HCT116 (cell line): ENCODE measurements at regions not wholly inside any gene's neighbourhood (a gene's known extent, or its start where the extent isn't known, plus 50 kb on each side); places are given as distances from the start of the nearest gene placed in this dataset.

ENCODE experiments used
- ATAC-seq: fragments of 200-7000 bp; cut with Tn5 transposase; 2 replicates; pipeline ENCODE4 v1.9.1; 2020; ENCODE audit warnings: mild to moderate bottlenecking, moderate library complexity
- BruUV-seq: library from RNA; stranded (reverse); fragments of 400-500 nt; replicated peaks from 2 replicates; lab custom pipeline; 2021; lab: Mats Ljungman, UMichigan
- CTCF ChIA-PET: fragments of 300-600 bp; sonication (Branson Sonifier 250); formaldehyde crosslinking; loops from one replicate; lab custom pipeline; 2021; ENCODE audit warnings: antibody characterized with exemption; lab: Charles Lee
- POLR2A ChIA-PET: fragments of 300-600, 350-600 bp; sonication (Branson Sonifier 250); formaldehyde crosslinking; loops from one replicate; lab custom pipeline; 2021; ENCODE audit warnings: antibody characterized with exemption; lab: Charles Lee
- RAD21 ChIA-PET, 2 experiments: fragments of 300-600 bp; sonication (Branson Sonifier 250); formaldehyde crosslinking; loops; one replicate each; lab custom pipeline; 2023; ENCODE audit warnings: low total read pairs in 2 of 2; ENCODE audit not compliant: uncharacterized antibody in 2 of 2, unreplicated experiment in 2 of 2, low non-redundant PET in 1 of 2; lab: Charles Lee
- DNase-seq: peaks from one replicate; pipeline ENCODE4 v3.0.0-alpha.2; 2010; ENCODE audit warnings: low read depth, low spot score
- H2AFZ ChIP-seq: fragments of 200-600 bp; shearing (Covaris generic), sonication (generic); 2 replicates; pipeline ENCODE4 v1.6.1; 2017; ENCODE audit warnings: low read depth, mixed run types, mixed read lengths, antibody characterized with exemption, low read length; ENCODE audit not compliant: poor library complexity, severe bottlenecking
- H3K27ac ChIP-seq: 2 replicates; pipeline ENCODE4 v1.5.1; 2012; ENCODE audit warnings: low read depth, low read length
- H3K27me3 ChIP-seq: fragments of 200-600 bp; sonication (generic); 2 replicates; pipeline ENCODE4 v1.6.1; 2016; ENCODE audit warnings: mixed run types, low read length, mixed read lengths; ENCODE audit not compliant: insufficient read depth
- H3K36me3 ChIP-seq, 2 experiments: fragments of 200-500 bp in 1 of 2; fragments of 200-600 bp in 1 of 2; sonication (Bioruptor generic) in 1 of 2; sonication (generic) in 1 of 2; 2 replicates each; pipeline versions ENCODE4 v1.5.1 to v1.6.1; 2014 to 2016; ENCODE audit warnings: low read length in 2 of 2, inconsistent platforms in 1 of 2, mixed read lengths in 1 of 2, mixed run types in 1 of 2; ENCODE audit not compliant: insufficient read depth in 2 of 2, control insufficient read depth in 1 of 2
- H3K4me1 ChIP-seq, 2 experiments: fragments of 200-600 bp in 1 of 2; sonication (generic) in 1 of 2; 2 replicates each; pipeline versions ENCODE4 v1.5.1 to v1.6.1; 2012 to 2017; ENCODE audit warnings: low read length in 2 of 2, inconsistent platforms in 1 of 2, mild to moderate bottlenecking in 1 of 2, mixed read lengths in 1 of 2, mixed run types in 1 of 2, moderate library complexity in 1 of 2; ENCODE audit not compliant: insufficient read depth in 2 of 2, control insufficient read depth in 1 of 2
- H3K4me2 ChIP-seq: fragments of 200-600 bp; sonication (generic); 2 replicates; pipeline ENCODE4 v1.6.1; 2017; ENCODE audit warnings: mixed run types, low read length, mixed read lengths
- H3K4me3 ChIP-seq, 2 experiments: fragments of 200-600 bp in 1 of 2; sonication (generic) in 1 of 2; replicated peaks in 1 of 2; 2 replicates each; pipeline ENCODE4 v1.5.1; 2011 to 2016; ENCODE audit warnings: low read length in 2 of 2, control low read depth in 1 of 2, low read depth in 1 of 2, mild to moderate bottlenecking in 1 of 2, mixed read lengths in 1 of 2, mixed run types in 1 of 2
- H3K79me2 ChIP-seq: fragments of 200-600 bp; sonication (generic); 2 replicates; pipeline ENCODE4 v1.6.1; 2017; ENCODE audit warnings: mild to moderate bottlenecking, mixed run types, low read length, moderate library complexity, mixed read lengths; ENCODE audit not compliant: insufficient read depth
- H3K9ac ChIP-seq: fragments of 200-600 bp; sonication (generic); 2 replicates; pipeline ENCODE4 v1.6.1; 2016; ENCODE audit warnings: low read length, mixed read lengths
- H3K9me2 ChIP-seq: fragments of 200-600 bp; sonication (generic), shearing (Covaris generic); 2 replicates; pipeline ENCODE4 v1.6.1; 2017; ENCODE audit warnings: mixed run types, mild to moderate bottlenecking, moderate library complexity; ENCODE audit not compliant: insufficient read depth
- H3K9me3 ChIP-seq, 2 experiments: fragments of 200-500 bp in 1 of 2; fragments of 200-600 bp in 1 of 2; sonication (Bioruptor generic) in 1 of 2; sonication (generic) in 1 of 2; 2 replicates each; pipeline ENCODE4 v1.6.1; 2014 to 2017; ENCODE audit warnings: low read length in 2 of 2, mixed read lengths in 2 of 2, inconsistent platforms in 1 of 2, low read depth in 1 of 2, mild to moderate bottlenecking in 1 of 2, mixed run types in 1 of 2, moderate library complexity in 1 of 2; ENCODE audit not compliant: control insufficient read depth in 1 of 2, insufficient read depth in 1 of 2
- H4K20me1 ChIP-seq: fragments of 200-600 bp; sonication (generic), shearing (Covaris generic); 2 replicates; pipeline ENCODE4 v1.6.1; 2017; ENCODE audit warnings: mixed run types, mild to moderate bottlenecking, moderate library complexity; ENCODE audit not compliant: insufficient read depth
- CBX3 ChIP-seq: IDR thresholded peaks from 2 replicates; pipeline ENCODE4 v1.6.1; 2012; ENCODE audit warnings: low read depth
- ELF1 ChIP-seq: IDR thresholded peaks from 2 replicates; pipeline ENCODE4 v1.6.1; 2012; ENCODE audit warnings: low read depth, borderline replicate concordance
- EZH2 ChIP-seq: fragments of 200-600 bp; sonication (generic); IDR thresholded peaks from 2 replicates; pipeline ENCODE4 v1.6.1; 2017; ENCODE audit warnings: antibody characterized with exemption, mixed run types
- FOSL1 ChIP-seq: IDR thresholded peaks from 2 replicates; pipeline ENCODE4 v1.6.1; 2012; ENCODE audit warnings: low read depth
- POLR2A ChIP-seq: IDR thresholded peaks from 2 replicates; pipeline ENCODE4 v1.7.0; 2011; ENCODE audit warnings: borderline replicate concordance; ENCODE audit not compliant: insufficient read depth, insufficient read length; ENCODE audit errors: extremely low read depth
- POLR2AphosphoS5 ChIP-seq: IDR thresholded peaks from 2 replicates; pipeline ENCODE4 v1.6.1; 2011; ENCODE audit warnings: mild to moderate bottlenecking, low read depth, low read length, moderate library complexity
- SIN3A ChIP-seq: IDR thresholded peaks from 2 replicates; pipeline ENCODE4 v1.6.1; 2012; ENCODE audit warnings: low read depth
- SP1 ChIP-seq: IDR thresholded peaks from 2 replicates; pipeline ENCODE4 v1.6.1; 2012; ENCODE audit warnings: low read depth
- SRF ChIP-seq: IDR thresholded peaks from 2 replicates; pipeline ENCODE4 v1.6.1; 2012; ENCODE audit warnings: low read depth
- TCF7L2 ChIP-seq: IDR thresholded peaks from 2 replicates; pipeline ENCODE4 v1.7.0; 2011; ENCODE audit warnings: borderline replicate concordance, inconsistent platforms; ENCODE audit not compliant: insufficient read depth, insufficient read length; ENCODE audit errors: extremely low read depth
- YY1 ChIP-seq: IDR thresholded peaks from 2 replicates; pipeline ENCODE4 v1.6.1; 2011; ENCODE audit warnings: low read length, low read depth, moderate library complexity, mild to moderate bottlenecking; ENCODE audit not compliant: insufficient replicate concordance; ENCODE audit errors: extremely low read depth
- ZFX ChIP-seq: fragments of 450-650 bp; IDR thresholded peaks from 2 replicates; pipeline ENCODE4 v1.6.1; 2017
- intact Hi-C: fragments of 100-400 bp; cut with micrococcal nuclease; formaldehyde crosslinking; loops from 2 replicates; pipeline ENCODE4 v1.10.0; 2022
- TF ChIP-seq, protein P1 (sequence below): IDR thresholded peaks from 2 replicates; pipeline ENCODE4 v1.6.1; 2011; ENCODE audit warnings: mild to moderate bottlenecking, low read length, moderate library complexity; ENCODE audit not compliant: insufficient replicate concordance; ENCODE audit errors: extremely low read depth
- TF ChIP-seq, protein P2 (sequence below): IDR thresholded peaks from 2 replicates; pipeline ENCODE4 v1.6.1; 2012

DNA sequence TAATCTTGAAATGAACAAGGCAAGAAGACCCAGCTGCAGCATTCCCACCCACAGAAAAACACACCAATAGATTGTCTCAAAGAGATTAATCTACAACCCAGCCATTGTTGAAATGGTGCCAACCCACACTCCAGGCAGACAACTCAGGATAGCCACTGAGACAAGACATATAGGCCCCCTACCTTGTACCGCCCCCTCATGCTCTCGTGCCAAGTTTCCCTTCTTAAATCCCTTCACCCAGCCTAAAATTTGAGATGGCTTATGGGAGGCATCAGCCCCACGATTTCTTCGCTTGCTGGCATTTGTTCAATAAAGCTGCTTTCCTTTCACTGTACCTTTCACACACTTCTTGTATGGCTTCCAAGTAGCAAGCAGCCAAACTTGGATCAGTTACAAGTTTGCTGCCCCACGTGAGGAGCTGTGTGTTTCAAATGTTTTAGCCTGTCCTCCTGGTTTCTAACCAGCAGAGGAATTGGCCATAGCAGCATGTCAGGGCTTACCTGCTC, 1754.1 kb downstream of the C4orf33 start:
- H3K4me2 ChIP-seq, result no peak overlapping the region
- H3K9me2 ChIP-seq, result no peaks in the 10 kb centered on the region
- ChIA-PET CTCF (no interaction called here), RAD21 (no interaction called here), POLR2A (no interaction called here)
- H3K9ac ChIP-seq, result no peak overlapping the region
- no peaks in the 10 kb centered on the region for H4K20me1 ChIP-seq
- TF ChIP-seq SRF (no peak), FOSL1 (no peak), ZFX (no peak), SIN3A (no peak), ELF1 (no peak), POLR2AphosphoS5 (no peak), SP1 (no peak), YY1 (no peak), EZH2 (no peak), CBX3 (no peak), POLR2A (no peak), TCF7L2 (no peak)
- TF ChIP-seq, protein P1, sequence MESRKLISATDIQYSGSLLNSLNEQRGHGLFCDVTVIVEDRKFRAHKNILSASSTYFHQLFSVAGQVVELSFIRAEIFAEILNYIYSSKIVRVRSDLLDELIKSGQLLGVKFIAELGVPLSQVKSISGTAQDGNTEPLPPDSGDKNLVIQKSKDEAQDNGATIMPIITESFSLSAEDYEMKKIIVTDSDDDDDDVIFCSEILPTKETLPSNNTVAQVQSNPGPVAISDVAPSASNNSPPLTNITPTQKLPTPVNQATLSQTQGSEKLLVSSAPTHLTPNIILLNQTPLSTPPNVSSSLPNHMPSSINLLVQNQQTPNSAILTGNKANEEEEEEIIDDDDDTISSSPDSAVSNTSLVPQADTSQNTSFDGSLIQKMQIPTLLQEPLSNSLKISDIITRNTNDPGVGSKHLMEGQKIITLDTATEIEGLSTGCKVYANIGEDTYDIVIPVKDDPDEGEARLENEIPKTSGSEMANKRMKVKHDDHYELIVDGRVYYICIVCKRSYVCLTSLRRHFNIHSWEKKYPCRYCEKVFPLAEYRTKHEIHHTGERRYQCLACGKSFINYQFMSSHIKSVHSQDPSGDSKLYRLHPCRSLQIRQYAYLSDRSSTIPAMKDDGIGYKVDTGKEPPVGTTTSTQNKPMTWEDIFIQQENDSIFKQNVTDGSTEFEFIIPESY, result no peak
- TF ChIP-seq, protein P2, sequence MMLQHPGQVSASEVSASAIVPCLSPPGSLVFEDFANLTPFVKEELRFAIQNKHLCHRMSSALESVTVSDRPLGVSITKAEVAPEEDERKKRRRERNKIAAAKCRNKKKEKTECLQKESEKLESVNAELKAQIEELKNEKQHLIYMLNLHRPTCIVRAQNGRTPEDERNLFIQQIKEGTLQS, result no peak
- no peak overlapping the region for H3K4me3 ChIP-seq
- intact Hi-C loops, result no loop called here
- no peak overlapping the region for H3K27ac ChIP-seq
- no peaks in the 10 kb centered on the region for H3K36me3 ChIP-seq
- H3K27me3 ChIP-seq, result no peaks in the 10 kb centered on the region
- H3K9me3 ChIP-seq, result no peaks in the 10 kb centered on the region
- DNase-seq (no peak), ATAC-seq (no peak)
- no peaks in the 10 kb centered on the region for H3K4me1 ChIP-seq
- no peaks in the 10 kb centered on the region for H3K79me2 ChIP-seq
- H2AFZ ChIP-seq, result no peak overlapping the region
- BruUV-seq, result no TSS peak
